BE2C (cell line): ENCODE measurements at regions not wholly inside any gene's neighbourhood (a gene's known extent, or its start where the extent isn't known, plus 50 kb on each side); places are given as distances from the start of the nearest gene placed in this dataset.

ENCODE experiments used
- DNase-seq: peaks from one replicate; pipeline ENCODE4 v3.0.0-alpha.2; 2020
- H3K27me3 ChIP-seq: fragments of 250-450 bp; sonication (Bioruptor Pico); 2 replicates; pipeline ENCODE4 v1.5.1; 2020; ENCODE audit warnings: mild to moderate bottlenecking
- H3K36me3 ChIP-seq: fragments of 250-450 bp; sonication (Bioruptor Pico); 2 replicates; pipeline ENCODE4 v1.5.1; 2020; ENCODE audit warnings: mild to moderate bottlenecking
- H3K4me1 ChIP-seq: fragments of 250-450 bp; sonication (Bioruptor Pico); 2 replicates; pipeline ENCODE4 v1.5.1; 2020
- H3K4me3 ChIP-seq: 2 replicates; pipeline ENCODE4 v1.5.1; 2011; ENCODE audit warnings: low read depth, low read length
- H3K9me3 ChIP-seq: fragments of 250-450 bp; sonication (Bioruptor Pico); 2 replicates; pipeline ENCODE4 v1.5.1; 2020
- CTCF ChIP-seq: IDR thresholded peaks from 2 replicates; pipeline ENCODE4 v1.5.1; 2012; ENCODE audit warnings: mild to moderate bottlenecking, low read depth, low read length

GRCh38 chr6:37748118-37748517 lies 50.4 kb upstream of the MDGA1 start:
- no peaks in the 10 kb centered on the region for H3K9me3 ChIP-seq
- no peak overlapping the region for H3K4me3 ChIP-seq
- no peak for DNase-seq
- no peaks in the 10 kb centered on the region for H3K27me3 ChIP-seq
- H3K4me1 ChIP-seq = peaks cover 4% of the 10 kb centered on the region; the same call in 1 of the 2 replicates
- TF ChIP-seq CTCF = no peak
- no peaks in the 10 kb centered on the region for H3K36me3 ChIP-seq
